ENCODE measurements at regions not wholly inside any gene's neighbourhood (a gene's known extent, or its start where the extent isn't known, plus 50 kb on each side); places are given as distances from the start of the nearest gene placed in this dataset.

DNA sequence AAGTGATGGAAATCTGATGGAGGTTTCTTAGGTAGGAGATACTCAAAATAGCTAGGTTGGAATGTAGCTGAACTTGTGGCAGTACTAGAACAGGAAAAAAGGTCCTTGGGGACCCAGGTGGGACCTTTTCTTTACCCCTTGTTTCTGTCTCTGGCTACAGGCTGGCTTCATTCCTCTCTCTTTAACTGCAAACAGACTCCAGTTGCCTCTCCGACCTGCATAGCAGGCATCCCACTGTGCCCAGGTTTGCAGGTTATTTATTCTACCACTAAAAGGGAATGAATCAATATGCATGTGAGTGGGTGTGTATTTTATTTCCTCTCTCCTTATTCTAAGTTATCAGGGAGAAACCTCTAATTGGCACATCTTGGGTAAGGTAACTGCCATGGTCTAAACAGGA lies 758.1 kb downstream of the MED13L start (continued):
- TF ChIP-seq, protein P1, sequence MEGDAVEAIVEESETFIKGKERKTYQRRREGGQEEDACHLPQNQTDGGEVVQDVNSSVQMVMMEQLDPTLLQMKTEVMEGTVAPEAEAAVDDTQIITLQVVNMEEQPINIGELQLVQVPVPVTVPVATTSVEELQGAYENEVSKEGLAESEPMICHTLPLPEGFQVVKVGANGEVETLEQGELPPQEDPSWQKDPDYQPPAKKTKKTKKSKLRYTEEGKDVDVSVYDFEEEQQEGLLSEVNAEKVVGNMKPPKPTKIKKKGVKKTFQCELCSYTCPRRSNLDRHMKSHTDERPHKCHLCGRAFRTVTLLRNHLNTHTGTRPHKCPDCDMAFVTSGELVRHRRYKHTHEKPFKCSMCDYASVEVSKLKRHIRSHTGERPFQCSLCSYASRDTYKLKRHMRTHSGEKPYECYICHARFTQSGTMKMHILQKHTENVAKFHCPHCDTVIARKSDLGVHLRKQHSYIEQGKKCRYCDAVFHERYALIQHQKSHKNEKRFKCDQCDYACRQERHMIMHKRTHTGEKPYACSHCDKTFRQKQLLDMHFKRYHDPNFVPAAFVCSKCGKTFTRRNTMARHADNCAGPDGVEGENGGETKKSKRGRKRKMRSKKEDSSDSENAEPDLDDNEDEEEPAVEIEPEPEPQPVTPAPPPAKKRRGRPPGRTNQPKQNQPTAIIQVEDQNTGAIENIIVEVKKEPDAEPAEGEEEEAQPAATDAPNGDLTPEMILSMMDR (IDR thresholded peaks at IDR 0.05 in 2 of 3, conservative IDR thresholded peaks at IDR 0.05 in 1 of 3; ENCODE audit: borderline replicate concordance in 1 of 3, insufficient read depth in 1 of 3, low read depth in 2 of 3, low read length in 2 of 3): no peak
- TF ChIP-seq, protein P2, sequence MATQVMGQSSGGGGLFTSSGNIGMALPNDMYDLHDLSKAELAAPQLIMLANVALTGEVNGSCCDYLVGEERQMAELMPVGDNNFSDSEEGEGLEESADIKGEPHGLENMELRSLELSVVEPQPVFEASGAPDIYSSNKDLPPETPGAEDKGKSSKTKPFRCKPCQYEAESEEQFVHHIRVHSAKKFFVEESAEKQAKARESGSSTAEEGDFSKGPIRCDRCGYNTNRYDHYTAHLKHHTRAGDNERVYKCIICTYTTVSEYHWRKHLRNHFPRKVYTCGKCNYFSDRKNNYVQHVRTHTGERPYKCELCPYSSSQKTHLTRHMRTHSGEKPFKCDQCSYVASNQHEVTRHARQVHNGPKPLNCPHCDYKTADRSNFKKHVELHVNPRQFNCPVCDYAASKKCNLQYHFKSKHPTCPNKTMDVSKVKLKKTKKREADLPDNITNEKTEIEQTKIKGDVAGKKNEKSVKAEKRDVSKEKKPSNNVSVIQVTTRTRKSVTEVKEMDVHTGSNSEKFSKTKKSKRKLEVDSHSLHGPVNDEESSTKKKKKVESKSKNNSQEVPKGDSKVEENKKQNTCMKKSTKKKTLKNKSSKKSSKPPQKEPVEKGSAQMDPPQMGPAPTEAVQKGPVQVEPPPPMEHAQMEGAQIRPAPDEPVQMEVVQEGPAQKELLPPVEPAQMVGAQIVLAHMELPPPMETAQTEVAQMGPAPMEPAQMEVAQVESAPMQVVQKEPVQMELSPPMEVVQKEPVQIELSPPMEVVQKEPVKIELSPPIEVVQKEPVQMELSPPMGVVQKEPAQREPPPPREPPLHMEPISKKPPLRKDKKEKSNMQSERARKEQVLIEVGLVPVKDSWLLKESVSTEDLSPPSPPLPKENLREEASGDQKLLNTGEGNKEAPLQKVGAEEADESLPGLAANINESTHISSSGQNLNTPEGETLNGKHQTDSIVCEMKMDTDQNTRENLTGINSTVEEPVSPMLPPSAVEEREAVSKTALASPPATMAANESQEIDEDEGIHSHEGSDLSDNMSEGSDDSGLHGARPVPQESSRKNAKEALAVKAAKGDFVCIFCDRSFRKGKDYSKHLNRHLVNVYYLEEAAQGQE (IDR thresholded peaks at IDR 0.05; ENCODE audit: low read depth): no peak

DNA sequence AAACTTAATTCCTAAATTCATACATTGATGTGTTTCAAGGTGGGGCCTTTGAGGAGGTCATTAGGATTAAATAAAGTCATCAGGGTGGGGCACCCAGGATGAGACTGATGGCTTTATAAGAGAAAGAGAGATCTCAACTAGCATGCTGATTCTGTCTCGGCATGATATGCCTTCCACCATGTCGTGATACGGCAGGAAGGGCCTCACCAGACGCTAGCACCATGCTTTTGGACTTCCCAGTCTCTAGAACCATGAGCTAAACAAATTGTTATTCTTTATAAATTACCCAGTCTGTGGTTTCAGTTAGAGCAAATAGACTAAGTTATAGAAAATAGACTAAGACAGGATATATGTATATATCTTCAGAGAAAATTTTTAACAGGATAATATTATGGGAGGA lies 759.6 kb downstream of the MED13L start:
- ChIA-PET POLR2A (no interaction called here), CTCF (no interaction called here), RAD21 (ENCODE audit: low non-redundant PET in 1 of 2, low total read pairs in 2 of 2, uncharacterized antibody in 2 of 2, unreplicated experiment in 2 of 2) (no interaction called here)
- Histone ChIP-seq H3K9ac (ENCODE audit: low read length) (no peak overlapping the region), H3K9me3 (ENCODE audit: control insufficient read depth in 1 of 2, insufficient read depth in 1 of 2, low read depth in 1 of 2, low read length in 2 of 2) (no peaks in the 10 kb centered on the region), H3K79me2 (ENCODE audit: insufficient read depth, low read length) (no peaks in the 10 kb centered on the region), H3K27ac (ENCODE audit: low read depth, low read length) (no peak overlapping the region), H3K4me3 (replicated peaks in 1 of 2; ENCODE audit: low read depth in 1 of 2, low read length in 2 of 2) (no peak overlapping the region), H3K4me2 (ENCODE audit: low read length) (no peak overlapping the region), H3K36me3 (ENCODE audit: control insufficient read depth in 1 of 2, insufficient read depth in 2 of 2, low read length in 2 of 2) (no peaks in the 10 kb centered on the region), H3K4me1 (ENCODE audit: control insufficient read depth in 1 of 2, insufficient read depth in 2 of 2, low read length in 2 of 2) (no peaks in the 10 kb centered on the region), H4K20me1 (ENCODE audit: insufficient read depth) (no peaks in the 10 kb centered on the region), H2AFZ (ENCODE audit: low read depth, low read length, poor library complexity, severe bottlenecking) (no peak overlapping the region), H3K9me2 (ENCODE audit: insufficient read depth) (no peaks in the 10 kb centered on the region), H3K27me3 (ENCODE audit: insufficient read depth, low read length) (no peaks in the 10 kb centered on the region)
- no TSS peak for BruUV-seq (replicated peaks)
- no peak for TF ChIP-seq ZNF274 (IDR thresholded peaks at IDR 0.05; ENCODE audit: low read depth, low read length)
- no peak for TF ChIP-seq EZH2 (IDR thresholded peaks at IDR 0.05)
- TF ChIP-seq, protein P3, sequence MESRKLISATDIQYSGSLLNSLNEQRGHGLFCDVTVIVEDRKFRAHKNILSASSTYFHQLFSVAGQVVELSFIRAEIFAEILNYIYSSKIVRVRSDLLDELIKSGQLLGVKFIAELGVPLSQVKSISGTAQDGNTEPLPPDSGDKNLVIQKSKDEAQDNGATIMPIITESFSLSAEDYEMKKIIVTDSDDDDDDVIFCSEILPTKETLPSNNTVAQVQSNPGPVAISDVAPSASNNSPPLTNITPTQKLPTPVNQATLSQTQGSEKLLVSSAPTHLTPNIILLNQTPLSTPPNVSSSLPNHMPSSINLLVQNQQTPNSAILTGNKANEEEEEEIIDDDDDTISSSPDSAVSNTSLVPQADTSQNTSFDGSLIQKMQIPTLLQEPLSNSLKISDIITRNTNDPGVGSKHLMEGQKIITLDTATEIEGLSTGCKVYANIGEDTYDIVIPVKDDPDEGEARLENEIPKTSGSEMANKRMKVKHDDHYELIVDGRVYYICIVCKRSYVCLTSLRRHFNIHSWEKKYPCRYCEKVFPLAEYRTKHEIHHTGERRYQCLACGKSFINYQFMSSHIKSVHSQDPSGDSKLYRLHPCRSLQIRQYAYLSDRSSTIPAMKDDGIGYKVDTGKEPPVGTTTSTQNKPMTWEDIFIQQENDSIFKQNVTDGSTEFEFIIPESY (IDR thresholded peaks at IDR 0.05; ENCODE audit: extremely low read depth, insufficient replicate concordance, low read length): no peak
- no peak for TF ChIP-seq EGR1 (IDR thresholded peaks at IDR 0.05; ENCODE audit: low read depth)
- no peak for TF ChIP-seq SIN3A (IDR thresholded peaks at IDR 0.05; ENCODE audit: low read depth)
- no peak for TF ChIP-seq RAD21 (IDR thresholded peaks at IDR 0.05; ENCODE audit: low read depth)
- no peak for TF ChIP-seq ZFX (IDR thresholded peaks at IDR 0.05)
- TF ChIP-seq MAX (IDR thresholded peaks at IDR 0.05): no peak
- no peak for TF ChIP-seq YY1 (IDR thresholded peaks at IDR 0.05; ENCODE audit: extremely low read depth, insufficient replicate concordance, low read depth, low read length)
- TF ChIP-seq EZH2phosphoT487 (IDR thresholded peaks at IDR 0.05; ENCODE audit: borderline replicate concordance): no peak
- no peak for TF ChIP-seq CEBPB (IDR thresholded peaks at IDR 0.05; ENCODE audit: low read depth)
- no peak for ATAC-seq
- intact Hi-C loops (cut with micrococcal nuclease): no loop called here
- DNase-seq (ENCODE audit: low read depth, low spot score): no peak

All from HCT116 (cell line).